A549 (cell line): ENCODE measurements at regions not wholly inside any gene's neighbourhood (a gene's known extent, or its start where the extent isn't known, plus 50 kb on each side); places are given as distances from the start of the nearest gene placed in this dataset.

ENCODE experiments used
- CTCF ChIP-seq: fragments of >200 bp; sonication (Bioruptor Twin); formaldehyde crosslinking; IDR thresholded peaks from 3 replicates; pipeline ENCODE4 v1.5.1; 2016
- EP300 ChIP-seq, 2 experiments: fragments of >200 bp; sonication (Bioruptor Twin); formaldehyde crosslinking; IDR thresholded peaks; 2 replicates in 1 of 2; 3 replicates in 1 of 2; pipeline ENCODE4 v1.6.1; 2016 to 2017
- FOSL2 ChIP-seq, 2 experiments: fragments of 450-650 bp in 1 of 2; fragments of >200 bp in 1 of 2; sonication (Bioruptor Twin) in 1 of 2; formaldehyde crosslinking; IDR thresholded peaks; 2 replicates each; pipeline versions ENCODE4 v1.5.0 to v1.6.1; 2016 to 2020; ENCODE audit warnings: mild to moderate bottlenecking in 1 of 2, moderate library complexity in 1 of 2
- MAX ChIP-seq: IDR thresholded peaks from 2 replicates; pipeline ENCODE4 v1.6.1; 2012
- NFE2L2 ChIP-seq: fragments of 150-350 bp; conservative IDR thresholded peaks from 2 replicates; pipeline ENCODE4 v1.6.1; 2014; ENCODE audit warnings: low read length
- PHF8 ChIP-seq: fragments of 200-600 bp; sonication (generic); IDR thresholded peaks from 2 replicates; pipeline ENCODE4 v1.6.1; 2016; ENCODE audit warnings: low read depth, mild to moderate bottlenecking, antibody characterized with exemption, moderate library complexity, borderline replicate concordance
- POLR2A ChIP-seq: IDR thresholded peaks from 2 replicates; pipeline ENCODE4 v1.6.1; 2012; ENCODE audit warnings: mild to moderate bottlenecking, low read length
- RAD21 ChIP-seq, 2 experiments: fragments of >200 bp in 1 of 2; sonication (Bioruptor Twin) in 1 of 2; formaldehyde crosslinking in 1 of 2; IDR thresholded peaks in 1 of 2; conservative IDR thresholded peaks in 1 of 2; 2 replicates in 1 of 2; 3 replicates in 1 of 2; pipeline ENCODE4 v1.6.1; 2012 to 2018; ENCODE audit warnings: inconsistent platforms in 1 of 2
- RARB ChIP-seq: fragments of 250-450 bp; sonication (Bioruptor Pico); IDR thresholded peaks from 2 replicates; pipeline ENCODE4 v1.8.0; 2021; ENCODE audit warnings: mild to moderate bottlenecking, moderate library complexity

- TF ChIP-seq MAX: no peak
- no peak for TF ChIP-seq EP300 (IDR thresholded peaks at IDR 0.05)
- no peak for TF ChIP-seq CTCF
- TF ChIP-seq POLR2A: no peak
- no peak for TF ChIP-seq RAD21 (conservative IDR thresholded peaks at IDR 0.05 in 1 of 2, IDR thresholded peaks at IDR 0.05 in 1 of 2)
- no peak for TF ChIP-seq RARB (CRISPR knock-in tag)
- no peak for TF ChIP-seq FOSL2 (IDR thresholded peaks at IDR 0.05)
- TF ChIP-seq FOSL2 (CRISPR knock-in tag; IDR thresholded peaks at IDR 0.05): no peak
- no peak for TF ChIP-seq PHF8
- no peak for TF ChIP-seq NFE2L2
These were observed 527.4 kb downstream of the MID1IP1 start for GRCh38 chrX:39328661-39329060.
